GM23338 (cell line): ENCODE measurements at regions not wholly inside any gene's neighbourhood (a gene's known extent, or its start where the extent isn't known, plus 50 kb on each side); places are given as distances from the start of the nearest gene placed in this dataset.

Experiments used
- CREB1 ChIP-seq: fragments of 250-450 bp; sonication (Bioruptor Pico); IDR thresholded peaks from 2 replicates; pipeline ENCODE4 v1.5.0; 2020; ENCODE audit warnings: low read depth, mild to moderate bottlenecking, moderate library complexity
- ETS1 ChIP-seq: IDR thresholded peaks from 2 replicates; pipeline ENCODE4 v1.6.1; 2016; ENCODE audit warnings: antibody characterized with exemption
- EZH2 ChIP-seq: fragments of 200-600 bp; sonication (generic); IDR thresholded peaks from one replicate; pipeline ENCODE4 v1.8.0; 2017; ENCODE audit warnings: antibody characterized with exemption, mild to moderate bottlenecking, low read depth; ENCODE audit not compliant: unreplicated experiment
- EZH2phosphoT487 ChIP-seq: fragments of 200-600 bp; sonication (generic); IDR thresholded peaks from one replicate; pipeline ENCODE4 v1.8.1; 2018; ENCODE audit warnings: antibody characterized with exemption; ENCODE audit not compliant: unreplicated experiment
- JUNB ChIP-seq: IDR thresholded peaks from one replicate; pipeline ENCODE4 v1.6.1; 2016; ENCODE audit warnings: antibody characterized with exemption; ENCODE audit not compliant: unreplicated experiment
- NANOG ChIP-seq: IDR thresholded peaks from 2 replicates; pipeline ENCODE4 v1.6.1; 2016; ENCODE audit warnings: antibody characterized with exemption, borderline replicate concordance
- POLR2AphosphoS5 ChIP-seq: IDR thresholded peaks from 2 replicates; pipeline ENCODE4 v1.6.1; 2016; ENCODE audit warnings: antibody characterized with exemption, low read depth
- STAT1 ChIP-seq: IDR thresholded peaks from one replicate; pipeline ENCODE4 v1.6.1; 2016; ENCODE audit warnings: antibody characterized with exemption; ENCODE audit not compliant: unreplicated experiment
- ZNF114 ChIP-seq: fragments of 250-450 bp; sonication (Bioruptor Pico); IDR thresholded peaks from 2 replicates; pipeline ENCODE4 v1.5.0; 2020; ENCODE audit warnings: mild to moderate bottlenecking, moderate library complexity
- ZNF331 ChIP-seq: fragments of 250-450 bp; sonication (Bioruptor Pico); IDR thresholded peaks from 2 replicates; pipeline ENCODE4 v1.5.0; 2020; ENCODE audit warnings: low read depth, mild to moderate bottlenecking, moderate library complexity
- ZNF462 ChIP-seq: fragments of 250-450 bp; sonication (Bioruptor Pico); IDR thresholded peaks from 2 replicates; pipeline ENCODE4 v1.5.0; 2020; ENCODE audit warnings: mild to moderate bottlenecking, moderate library complexity
- TF ChIP-seq, protein P1 (sequence below), 2 experiments: fragments of 200-600 bp in 1 of 2; sonication (generic) in 1 of 2; conservative IDR thresholded peaks; 2 replicates each; pipeline versions ENCODE4 v1.5.1 to v1.6.1; 2016 to 2017; ENCODE audit warnings: antibody characterized with exemption in 2 of 2, low read depth in 2 of 2, mild to moderate bottlenecking in 2 of 2, moderate library complexity in 1 of 2
- TF ChIP-seq, protein P2 (sequence below): IDR thresholded peaks from one replicate; pipeline ENCODE4 v1.6.1; 2018; ENCODE audit warnings: antibody characterized with exemption; ENCODE audit not compliant: unreplicated experiment

- TF ChIP-seq, protein P1, sequence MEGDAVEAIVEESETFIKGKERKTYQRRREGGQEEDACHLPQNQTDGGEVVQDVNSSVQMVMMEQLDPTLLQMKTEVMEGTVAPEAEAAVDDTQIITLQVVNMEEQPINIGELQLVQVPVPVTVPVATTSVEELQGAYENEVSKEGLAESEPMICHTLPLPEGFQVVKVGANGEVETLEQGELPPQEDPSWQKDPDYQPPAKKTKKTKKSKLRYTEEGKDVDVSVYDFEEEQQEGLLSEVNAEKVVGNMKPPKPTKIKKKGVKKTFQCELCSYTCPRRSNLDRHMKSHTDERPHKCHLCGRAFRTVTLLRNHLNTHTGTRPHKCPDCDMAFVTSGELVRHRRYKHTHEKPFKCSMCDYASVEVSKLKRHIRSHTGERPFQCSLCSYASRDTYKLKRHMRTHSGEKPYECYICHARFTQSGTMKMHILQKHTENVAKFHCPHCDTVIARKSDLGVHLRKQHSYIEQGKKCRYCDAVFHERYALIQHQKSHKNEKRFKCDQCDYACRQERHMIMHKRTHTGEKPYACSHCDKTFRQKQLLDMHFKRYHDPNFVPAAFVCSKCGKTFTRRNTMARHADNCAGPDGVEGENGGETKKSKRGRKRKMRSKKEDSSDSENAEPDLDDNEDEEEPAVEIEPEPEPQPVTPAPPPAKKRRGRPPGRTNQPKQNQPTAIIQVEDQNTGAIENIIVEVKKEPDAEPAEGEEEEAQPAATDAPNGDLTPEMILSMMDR (conservative IDR thresholded peaks at IDR 0.05; ENCODE audit: low read depth in 2 of 2), result no peak
- TF ChIP-seq EZH2, result no peak
- no peak for TF ChIP-seq ETS1
- TF ChIP-seq ZNF114 (CRISPR knock-in tag), result no peak
- TF ChIP-seq STAT1, result no peak
- TF ChIP-seq NANOG, result no peak
- no peak for TF ChIP-seq POLR2AphosphoS5
- TF ChIP-seq EZH2phosphoT487, result no peak
- TF ChIP-seq, protein P2, sequence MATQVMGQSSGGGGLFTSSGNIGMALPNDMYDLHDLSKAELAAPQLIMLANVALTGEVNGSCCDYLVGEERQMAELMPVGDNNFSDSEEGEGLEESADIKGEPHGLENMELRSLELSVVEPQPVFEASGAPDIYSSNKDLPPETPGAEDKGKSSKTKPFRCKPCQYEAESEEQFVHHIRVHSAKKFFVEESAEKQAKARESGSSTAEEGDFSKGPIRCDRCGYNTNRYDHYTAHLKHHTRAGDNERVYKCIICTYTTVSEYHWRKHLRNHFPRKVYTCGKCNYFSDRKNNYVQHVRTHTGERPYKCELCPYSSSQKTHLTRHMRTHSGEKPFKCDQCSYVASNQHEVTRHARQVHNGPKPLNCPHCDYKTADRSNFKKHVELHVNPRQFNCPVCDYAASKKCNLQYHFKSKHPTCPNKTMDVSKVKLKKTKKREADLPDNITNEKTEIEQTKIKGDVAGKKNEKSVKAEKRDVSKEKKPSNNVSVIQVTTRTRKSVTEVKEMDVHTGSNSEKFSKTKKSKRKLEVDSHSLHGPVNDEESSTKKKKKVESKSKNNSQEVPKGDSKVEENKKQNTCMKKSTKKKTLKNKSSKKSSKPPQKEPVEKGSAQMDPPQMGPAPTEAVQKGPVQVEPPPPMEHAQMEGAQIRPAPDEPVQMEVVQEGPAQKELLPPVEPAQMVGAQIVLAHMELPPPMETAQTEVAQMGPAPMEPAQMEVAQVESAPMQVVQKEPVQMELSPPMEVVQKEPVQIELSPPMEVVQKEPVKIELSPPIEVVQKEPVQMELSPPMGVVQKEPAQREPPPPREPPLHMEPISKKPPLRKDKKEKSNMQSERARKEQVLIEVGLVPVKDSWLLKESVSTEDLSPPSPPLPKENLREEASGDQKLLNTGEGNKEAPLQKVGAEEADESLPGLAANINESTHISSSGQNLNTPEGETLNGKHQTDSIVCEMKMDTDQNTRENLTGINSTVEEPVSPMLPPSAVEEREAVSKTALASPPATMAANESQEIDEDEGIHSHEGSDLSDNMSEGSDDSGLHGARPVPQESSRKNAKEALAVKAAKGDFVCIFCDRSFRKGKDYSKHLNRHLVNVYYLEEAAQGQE, result no peak
- no peak for TF ChIP-seq JUNB
- no peak for TF ChIP-seq ZNF331 (CRISPR knock-in tag)
- TF ChIP-seq CREB1, result no peak
- TF ChIP-seq ZNF462, result no peak
Observed at GRCh38 chr2:193580176-193580950, 1385.6 kb upstream of the TMEFF2 start.
